H1 (cell line): ENCODE measurements at regions not wholly inside any gene's neighbourhood (a gene's known extent, or its start where the extent isn't known, plus 50 kb on each side); places are given as distances from the start of the nearest gene placed in this dataset.

Experiments used
- CTCF ChIA-PET: fragments of 300-600 bp; sonication (Branson Sonifier 250); formaldehyde crosslinking; loops from one replicate; lab custom pipeline; 2021; ENCODE audit not compliant: partially characterized antibody; lab: Charles Lee
- POLR2A ChIA-PET: fragments of 300-600 bp; sonication (Branson Sonifier 250); formaldehyde crosslinking; loops from one replicate; lab custom pipeline; 2021; ENCODE audit warnings: inconsistent platforms; ENCODE audit not compliant: partially characterized antibody; lab: Charles Lee
- DNase-seq, 2 experiments: peaks; one replicate each; pipeline versions ENCODE4 v3.0.0 to v3.0.0-alpha.2; 2010 to 2022; ENCODE audit warnings: low spot score in 2 of 2, low read depth in 1 of 2, mixed read lengths in 1 of 2
- FAIRE-seq: peaks from 2 replicates; lab custom pipeline; 2011; peaks lifted over from hg19 to GRCh38; lab: Jason Lieb, UNC
- H2AFZ ChIP-seq: 2 replicates; pipeline ENCODE4 v1.8.1; 2012; ENCODE audit warnings: low read length, inconsistent platforms
- H2AK5ac ChIP-seq: 2 replicates; pipeline ENCODE4 v1.6.1; 2013; ENCODE audit warnings: low read depth, low read length
- H2BK120ac ChIP-seq: replicated peaks from 2 replicates; pipeline ENCODE3; 2013; ENCODE audit warnings: low read depth, low read length, inconsistent platforms
- H2BK12ac ChIP-seq: 2 replicates; pipeline ENCODE4 v1.6.1; 2013; ENCODE audit warnings: low read depth, low read length
- H2BK15ac ChIP-seq: 2 replicates; pipeline ENCODE4 v1.6.1; 2013; ENCODE audit warnings: low read length
- H2BK20ac ChIP-seq: 2 replicates; pipeline ENCODE4 v1.6.1; 2013; ENCODE audit warnings: low read length
- H2BK5ac ChIP-seq: 2 replicates; pipeline ENCODE4 v1.6.1; 2013; ENCODE audit warnings: low read depth, low read length
- H3K14ac ChIP-seq: 2 replicates; pipeline ENCODE4 v1.6.1; 2013; ENCODE audit warnings: inconsistent platforms; ENCODE audit not compliant: insufficient read length
- H3K18ac ChIP-seq: 2 replicates; pipeline ENCODE4 v1.6.1; 2013; ENCODE audit warnings: low read length; ENCODE audit errors: extremely low read depth
- H3K23ac ChIP-seq: 2 replicates; pipeline ENCODE4 v1.6.1; 2013; ENCODE audit warnings: inconsistent platforms; ENCODE audit not compliant: insufficient read length
- H3K23me2 ChIP-seq: 2 replicates; pipeline ENCODE4 v1.6.1; 2013; ENCODE audit warnings: low read depth, low read length
- H3K27ac ChIP-seq: 2 replicates; pipeline ENCODE4 v1.6.1; 2011; ENCODE audit warnings: low read depth, low read length, inconsistent platforms
- H3K27me3 ChIP-seq, 4 experiments: replicated peaks in 1 of 4; 1 replicate in 1 of 4; 2 replicates in 3 of 4; pipeline versions ENCODE4 v1.6.1 to v1.8.1; 2011 to 2013; ENCODE audit warnings: low read length in 3 of 4, mild to moderate bottlenecking in 3 of 4, inconsistent platforms in 2 of 4, mixed read lengths in 2 of 4, moderate library complexity in 1 of 4; ENCODE audit not compliant: control insufficient read depth in 3 of 4, insufficient read depth in 3 of 4; ENCODE audit errors: extremely low read depth in 1 of 4
- H3K36me3 ChIP-seq, 4 experiments: 2 replicates each; pipeline versions ENCODE4 v1.6.1 to v1.8.1; 2011 to 2013; ENCODE audit warnings: mild to moderate bottlenecking in 4 of 4, low read length in 3 of 4, moderate library complexity in 2 of 4, control low read depth in 1 of 4, inconsistent platforms in 1 of 4; ENCODE audit not compliant: insufficient read depth in 4 of 4, control insufficient read depth in 2 of 4
- H3K4ac ChIP-seq: replicated peaks from 2 replicates; pipeline ENCODE3; 2013; ENCODE audit warnings: low read length, low read depth, mixed read lengths, inconsistent platforms; ENCODE audit not compliant: insufficient read length
- H3K4me1 ChIP-seq, 4 experiments: replicated peaks in 1 of 4; 1 replicate in 1 of 4; 2 replicates in 3 of 4; pipeline versions ENCODE4 v1.6.1 to v1.8.1; 2011 to 2013; ENCODE audit warnings: low read length in 3 of 4, inconsistent platforms in 2 of 4, mixed read lengths in 1 of 4; ENCODE audit not compliant: insufficient read depth in 4 of 4, control insufficient read depth in 3 of 4
- H3K4me2 ChIP-seq, 2 experiments: 2 replicates each; pipeline versions ENCODE4 v1.6.1 to v1.8.1; 2011 to 2013; ENCODE audit warnings: low read depth in 2 of 2, low read length in 2 of 2, control low read depth in 1 of 2, inconsistent platforms in 1 of 2, mild to moderate bottlenecking in 1 of 2; ENCODE audit not compliant: insufficient read depth in 1 of 2
- H3K4me3 ChIP-seq, 4 experiments: fragments of 200-600, 300-600 bp in 1 of 4; sonication (generic), shearing (Covaris generic), sonication (Bioruptor Twin) in 1 of 4; 2 replicates each; pipeline versions ENCODE4 v1.5.1 to v1.8.1; 2011 to 2016; ENCODE audit warnings: low read length in 4 of 4, low read depth in 3 of 4, control low read depth in 2 of 4, inconsistent platforms in 2 of 4, mild to moderate bottlenecking in 2 of 4, mixed read lengths in 1 of 4, moderate library complexity in 1 of 4; ENCODE audit not compliant: insufficient read depth in 2 of 4; ENCODE audit errors: extremely low read depth in 1 of 4
- H3K56ac ChIP-seq: replicated peaks from 2 replicates; pipeline ENCODE3; 2013; ENCODE audit warnings: low read depth, mild to moderate bottlenecking, mixed read lengths, low read length, inconsistent platforms; ENCODE audit not compliant: insufficient read length
- H3K79me1 ChIP-seq: 2 replicates; pipeline ENCODE4 v1.6.1; 2013; ENCODE audit warnings: low read depth, low read length, control low read depth
- H3K79me2 ChIP-seq, 2 experiments: 2 replicates each; pipeline versions ENCODE4 v1.6.1 to v1.8.1; 2012 to 2013; ENCODE audit warnings: low read length in 2 of 2, mild to moderate bottlenecking in 2 of 2, inconsistent platforms in 1 of 2; ENCODE audit not compliant: insufficient read depth in 2 of 2, control insufficient read depth in 1 of 2
- H3K9ac ChIP-seq, 4 experiments: replicated peaks in 1 of 4; 1 replicate in 1 of 4; 2 replicates in 3 of 4; pipeline versions ENCODE4 v1.6.1 to v1.8.1; 2011 to 2013; ENCODE audit warnings: low read depth in 3 of 4, low read length in 3 of 4, control low read depth in 2 of 4, mild to moderate bottlenecking in 2 of 4, moderate library complexity in 2 of 4, inconsistent platforms in 1 of 4; ENCODE audit errors: extremely low read depth in 1 of 4
- H3K9me3 ChIP-seq, 2 experiments: 2 replicates each; pipeline versions ENCODE4 v1.6.1 to v1.8.1; 2012 to 2013; ENCODE audit warnings: mild to moderate bottlenecking in 2 of 2, moderate library complexity in 2 of 2, control low read depth in 1 of 2, inconsistent platforms in 1 of 2, low read depth in 1 of 2, low read length in 1 of 2, mixed read lengths in 1 of 2; ENCODE audit not compliant: insufficient read depth in 2 of 2
- H4K20me1 ChIP-seq, 2 experiments: replicated peaks in 1 of 2; 2 replicates each; pipeline versions ENCODE3 to v1.8.1; 2011 to 2013; ENCODE audit warnings: inconsistent platforms in 2 of 2, low read length in 2 of 2, mild to moderate bottlenecking in 1 of 2; ENCODE audit not compliant: insufficient read depth in 2 of 2, control insufficient read depth in 1 of 2
- H4K5ac ChIP-seq: 2 replicates; pipeline ENCODE4 v1.6.1; 2013; ENCODE audit warnings: low read length, low read depth, mixed read lengths, inconsistent platforms; ENCODE audit not compliant: insufficient read length
- H4K8ac ChIP-seq: 2 replicates; pipeline ENCODE4 v1.8.0; 2013; ENCODE audit warnings: mild to moderate bottlenecking, moderate library complexity, low read length, inconsistent platforms; ENCODE audit not compliant: insufficient read depth; ENCODE audit errors: extremely low read depth
- H4K91ac ChIP-seq: replicated peaks from 2 replicates; pipeline ENCODE3; 2013; ENCODE audit warnings: low read length, mixed read lengths, inconsistent platforms; ENCODE audit not compliant: insufficient read length
- CHD1 ChIP-seq: IDR thresholded peaks from 2 replicates; pipeline ENCODE4 v1.6.1; 2012; ENCODE audit warnings: low read depth, low read length, improper control_type of control experiment
- SIX5 ChIP-seq: IDR thresholded peaks from 2 replicates; pipeline ENCODE4 v1.6.1; 2011; ENCODE audit warnings: mild to moderate bottlenecking, low read depth, low read length
- TBP ChIP-seq: IDR thresholded peaks from 2 replicates; pipeline ENCODE4 v1.6.1; 2011; ENCODE audit warnings: low read depth, low read length, improper control_type of control experiment
- WGBS, 2 experiments: shearing (Covaris generic) in 1 of 2; methylation state at CpG; one replicate each; pipeline versions ENCODE4 v1.1.6 to v1.1.7; 2013 to 2015; ENCODE audit warnings: low lambda C conversion rate in 2 of 2, mixed read lengths in 2 of 2, inconsistent platforms in 1 of 2, low coverage in 1 of 2, missing lambda C conversion rate in 1 of 2; ENCODE audit not compliant: insufficient replicate concordance in 2 of 2, insufficient coverage in 1 of 2, insufficient read length in 1 of 2; ENCODE audit errors: extremely low coverage in 1 of 2, missing lambda C conversion rate in 1 of 2; 5-methylcytosine and 5-hydroxymethylcytosine counted together

- H3K79me2 ChIP-seq, result no peaks in the 10 kb centered on the region
- H3K4me2 ChIP-seq, result no peak overlapping the region
- H2BK15ac ChIP-seq, result no peak overlapping the region
- H3K14ac ChIP-seq, result no peak overlapping the region
- H2BK120ac ChIP-seq, result no peak overlapping the region
- H3K23ac ChIP-seq, result no peak overlapping the region
- no peak overlapping the region for H2AFZ ChIP-seq
- H3K56ac ChIP-seq, result no peak overlapping the region
- no peak overlapping the region for H4K5ac ChIP-seq
- H4K91ac ChIP-seq, result no peak overlapping the region
- H3K4me1 ChIP-seq, result peaks cover 0 to 13% (median 3%) of the 10 kb centered on the region in 4 experiments; a peak in 6 of 7 replicates
- TF ChIP-seq TBP (no peak), SIX5 (no peak), CHD1 (no peak)
- TF ChIP-seq, all 59 proteins: peak for 0
- WGBS, 2 experiments, result 94% methylated on average over 5 of the region's 5 CpGs; no CpG with 5 or more reads in 1 of the 2 experiments
- Histone ChIP-seq H3K4me3 (no peak overlapping the region), H4K20me1 (no peaks in the 10 kb centered on the region), H2BK5ac (no peak overlapping the region), H3K4ac (no peak overlapping the region), H3K18ac (no peak overlapping the region), H2BK20ac (no peak overlapping the region), H3K23me2 (no peaks in the 10 kb centered on the region), H3K36me3 (no peaks in the 10 kb centered on the region), H3K79me1 (no peaks in the 10 kb centered on the region), H3K27me3 (no peaks in the 10 kb centered on the region; a peak in 1 of 7 replicates), H3K9ac (no peak overlapping the region), H2AK5ac (no peak overlapping the region), H3K9me3 (no peaks in the 10 kb centered on the region), H3K27ac (no peak overlapping the region), H2BK12ac (no peak overlapping the region), H4K8ac (no peak overlapping the region)
- no peak for DNase-seq
- ChIA-PET CTCF (interaction anchor here (0.9 to 1.6 kb wide), 5 partner anchors 9 to 186 kb away, joined by 3 to 7 read pairs (median 3); no protein-coding TSS in a partner anchor), POLR2A (no interaction called here)
- FAIRE-seq, result no peak
Measured at GRCh38 chr5:56605231-56605630, 210.1 kb upstream of the MAP3K1 start.
